NCI-H510A treated with DMSO at 0.1 percent for 48 hours (cell line): ENCODE measurements at regions not wholly inside any gene's neighbourhood (a gene's known extent, or its start where the extent isn't known, plus 50 kb on each side); places are given as distances from the start of the nearest gene placed in this dataset.
"Not testable (repeated sequence)": the region's sequence is repeated elsewhere in the genome, so short reads cannot be mapped to it uniquely, and the experiment has no call there.

Source experiments
- DNase-seq: peaks from one replicate; lab custom pipeline; 2025; lab: John Stamatoyannopoulos, UW

DNA sequence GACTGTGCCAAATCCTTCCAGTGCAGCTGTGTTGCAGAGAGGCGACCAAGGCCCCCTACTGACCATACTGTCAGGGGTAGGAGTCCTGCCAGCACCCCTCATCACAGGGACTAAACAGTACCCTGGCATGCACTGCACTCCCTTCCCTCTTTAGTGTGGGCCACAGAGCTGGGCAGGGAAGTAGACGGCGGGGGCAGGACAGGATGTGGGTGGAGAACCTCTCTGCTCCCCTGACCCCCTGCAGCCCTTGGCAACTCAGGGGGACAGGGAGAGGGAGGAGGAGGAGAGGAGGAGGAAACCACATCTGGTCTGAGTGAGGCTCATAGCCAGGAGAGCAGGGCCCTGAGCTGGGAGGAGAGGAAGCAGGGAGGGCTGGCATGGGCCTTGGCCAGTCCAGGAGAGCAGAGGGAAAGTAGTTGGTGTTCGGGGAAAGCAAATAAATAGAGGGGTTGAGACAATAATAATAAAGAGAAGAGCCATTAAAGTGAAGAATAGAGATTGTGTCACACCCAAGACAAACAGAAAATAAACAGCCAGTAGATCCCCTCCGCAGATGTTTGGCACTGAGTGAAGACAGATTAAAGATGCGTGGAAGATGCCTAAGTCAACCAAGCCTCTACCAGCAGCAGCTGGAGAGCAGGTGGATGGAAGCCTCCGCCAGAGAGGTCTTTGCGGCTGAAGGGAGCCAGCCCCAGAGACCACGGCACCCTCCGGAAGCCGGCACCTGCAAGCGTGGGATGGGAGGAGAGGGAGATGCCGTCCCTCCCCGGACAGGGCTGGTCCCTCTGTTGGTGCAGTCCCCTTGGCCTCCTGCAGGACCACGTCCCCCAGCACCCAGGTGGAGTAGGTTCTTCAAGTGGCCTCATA lies 61.5 kb downstream of the RPUSD4 start:
- DNase-seq, result peak; percentile 58

DNA sequence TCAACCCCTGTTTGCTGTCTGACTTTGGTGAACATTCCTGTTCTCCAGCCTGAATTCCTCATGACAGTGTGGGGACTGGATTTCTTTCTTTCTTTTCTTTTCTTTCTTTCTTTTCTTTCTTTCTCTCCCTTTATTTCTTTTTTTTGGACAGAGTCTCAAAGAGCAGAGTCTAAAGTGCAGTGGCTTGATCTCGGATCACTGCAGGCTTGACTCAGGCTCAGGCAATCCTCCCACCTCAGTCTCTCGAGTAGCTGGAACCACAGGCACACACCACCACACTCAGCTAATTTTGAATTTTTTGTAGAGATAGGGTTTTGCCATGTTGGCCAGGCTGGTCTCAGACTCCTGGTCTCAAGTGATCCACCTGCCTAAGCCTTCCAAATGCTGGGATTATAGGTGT lies 63.1 kb downstream of the RPUSD4 start:
- DNase-seq, result no peak

DNA sequence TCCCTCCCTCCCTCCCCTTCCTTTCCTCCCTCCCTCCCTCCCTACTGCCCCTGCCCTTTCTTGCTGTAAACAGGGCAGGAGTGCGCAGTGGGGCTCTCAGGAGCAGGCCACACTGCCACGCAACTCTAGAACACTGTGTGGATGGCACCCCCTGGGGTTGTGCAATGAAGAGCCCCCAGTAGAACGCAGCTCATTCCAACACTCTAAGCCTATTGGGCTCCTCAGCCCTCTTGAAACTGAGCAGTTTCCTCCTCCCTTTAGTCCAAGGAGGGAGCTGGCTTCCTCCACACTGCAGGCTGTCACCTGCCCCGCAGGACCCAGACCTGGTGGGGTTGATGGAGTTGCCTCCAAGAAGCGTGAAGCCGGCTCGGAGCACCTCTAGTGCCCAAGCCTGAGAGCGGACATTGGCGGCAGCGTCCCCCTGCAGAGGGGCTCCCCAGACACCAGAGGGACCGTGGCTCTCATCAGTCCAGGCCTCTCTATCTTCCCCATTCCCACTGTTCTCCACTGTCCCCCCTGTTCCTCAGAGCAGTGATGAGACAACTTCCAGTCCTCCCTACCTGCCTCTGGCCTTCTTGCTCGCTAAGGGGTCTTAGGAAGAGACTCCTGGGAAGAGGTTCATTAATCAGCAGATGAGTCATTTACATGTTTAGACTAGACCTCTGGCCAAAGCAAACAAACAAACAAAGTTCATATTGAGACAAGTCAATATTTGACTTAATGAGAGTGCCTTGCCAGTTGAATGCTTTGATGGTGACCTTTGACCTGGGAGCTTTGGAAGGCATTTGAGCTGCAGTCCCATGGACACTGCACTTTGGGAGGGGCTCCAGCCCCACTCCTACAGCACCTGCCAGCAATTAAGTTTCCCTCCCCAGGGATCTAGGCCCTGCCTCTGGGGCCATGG lies 64.0 kb downstream of the RPUSD4 start:
- no peak for DNase-seq

DNA sequence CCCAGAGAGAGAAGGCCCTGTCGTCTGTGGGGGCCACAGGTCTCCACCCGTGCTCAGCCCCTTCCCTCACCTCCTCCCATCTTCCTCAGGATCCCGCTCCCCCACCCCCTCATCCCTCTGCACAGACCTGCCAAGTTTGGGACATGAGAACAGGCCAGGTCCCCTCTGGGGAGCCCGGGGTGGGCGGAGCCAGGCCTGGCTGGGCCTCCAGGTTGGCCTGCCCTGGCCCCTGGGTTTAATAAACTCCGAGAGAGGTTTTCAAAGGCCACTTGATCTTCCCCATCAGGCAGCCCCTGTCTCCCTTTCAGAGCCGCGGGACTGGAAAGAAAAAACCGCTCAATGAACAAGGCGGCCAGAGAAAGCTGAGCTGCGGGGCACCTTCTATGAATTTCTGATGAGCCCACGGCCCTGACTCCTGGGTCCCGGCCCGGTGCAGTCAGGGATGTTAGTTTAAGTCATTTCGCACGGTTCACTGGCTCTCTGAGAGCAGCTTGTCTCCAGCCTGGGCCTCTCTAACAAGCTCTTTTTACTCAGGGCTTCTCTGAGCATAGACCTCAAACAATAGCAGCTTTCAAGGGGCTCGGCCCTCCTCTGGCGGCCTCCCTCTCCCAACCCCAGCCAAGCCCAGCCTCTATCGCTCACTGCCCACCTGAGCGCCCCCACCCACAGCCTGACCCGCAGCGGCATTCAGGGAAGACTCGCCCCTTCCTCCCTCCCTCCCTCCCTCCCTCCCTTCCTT lies 64.8 kb downstream of the RPUSD4 start:
- DNase-seq, result peak; percentile 99

DNA sequence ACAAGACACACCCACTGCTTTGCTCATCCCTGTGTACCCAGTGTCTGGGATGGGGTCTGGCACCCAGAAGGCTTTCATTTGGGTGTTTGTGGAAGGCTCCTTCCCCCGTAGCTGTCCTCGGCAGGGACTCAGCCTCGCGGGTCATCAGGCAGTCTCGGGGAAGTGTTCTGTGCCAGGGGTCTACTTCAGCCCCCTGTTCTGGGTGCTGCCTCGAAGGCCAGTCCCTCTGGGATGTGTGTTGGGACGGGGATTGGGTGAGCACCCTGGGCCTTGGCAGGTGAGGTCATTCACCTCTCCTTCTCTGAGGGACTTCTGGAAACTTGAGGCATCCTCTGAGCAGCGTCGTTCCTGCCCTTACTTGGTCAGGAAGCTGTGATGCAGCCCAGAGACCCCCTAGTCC lies 65.5 kb downstream of the RPUSD4 start:
- DNase-seq, result no peak

DNA sequence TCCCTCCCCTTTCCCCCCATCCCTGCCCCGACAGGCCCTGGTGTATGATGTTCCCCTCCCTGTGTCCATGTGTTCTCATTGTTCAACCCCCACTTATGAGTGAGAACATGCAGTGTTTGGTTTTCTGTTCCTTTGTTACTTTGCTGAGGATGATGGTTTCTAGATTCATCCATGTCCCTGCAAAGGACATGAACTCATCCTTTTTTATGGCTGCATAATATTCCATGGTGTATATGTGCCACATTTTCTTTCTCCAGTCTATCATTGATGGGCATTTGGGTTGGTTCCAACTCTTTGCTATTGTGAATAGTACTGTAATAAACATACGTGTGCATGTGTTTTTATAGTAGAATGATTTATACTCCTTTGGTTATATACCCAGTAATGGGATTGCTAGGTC lies 68.0 kb downstream of the RPUSD4 start:
- DNase-seq, result not testable (repeated sequence)

DNA sequence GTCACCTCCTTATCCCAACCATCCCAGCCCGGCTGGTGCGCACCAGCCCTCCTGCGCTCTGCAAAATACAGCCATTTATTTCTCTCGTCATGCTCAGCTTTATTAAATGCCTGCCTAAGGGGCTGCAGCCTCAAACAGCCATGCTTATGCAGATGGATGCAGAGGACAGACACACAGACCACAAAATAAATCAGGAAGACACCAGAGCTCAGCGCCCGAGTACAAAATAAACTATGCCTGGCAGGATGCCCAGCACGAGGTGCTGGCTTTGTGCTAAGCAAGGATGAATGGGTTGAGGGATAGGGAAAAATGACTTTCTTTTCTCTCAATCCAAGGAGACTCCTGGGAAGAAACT lies 70.5 kb downstream of the RPUSD4 start:
- DNase-seq, result peak; percentile 79

DNA sequence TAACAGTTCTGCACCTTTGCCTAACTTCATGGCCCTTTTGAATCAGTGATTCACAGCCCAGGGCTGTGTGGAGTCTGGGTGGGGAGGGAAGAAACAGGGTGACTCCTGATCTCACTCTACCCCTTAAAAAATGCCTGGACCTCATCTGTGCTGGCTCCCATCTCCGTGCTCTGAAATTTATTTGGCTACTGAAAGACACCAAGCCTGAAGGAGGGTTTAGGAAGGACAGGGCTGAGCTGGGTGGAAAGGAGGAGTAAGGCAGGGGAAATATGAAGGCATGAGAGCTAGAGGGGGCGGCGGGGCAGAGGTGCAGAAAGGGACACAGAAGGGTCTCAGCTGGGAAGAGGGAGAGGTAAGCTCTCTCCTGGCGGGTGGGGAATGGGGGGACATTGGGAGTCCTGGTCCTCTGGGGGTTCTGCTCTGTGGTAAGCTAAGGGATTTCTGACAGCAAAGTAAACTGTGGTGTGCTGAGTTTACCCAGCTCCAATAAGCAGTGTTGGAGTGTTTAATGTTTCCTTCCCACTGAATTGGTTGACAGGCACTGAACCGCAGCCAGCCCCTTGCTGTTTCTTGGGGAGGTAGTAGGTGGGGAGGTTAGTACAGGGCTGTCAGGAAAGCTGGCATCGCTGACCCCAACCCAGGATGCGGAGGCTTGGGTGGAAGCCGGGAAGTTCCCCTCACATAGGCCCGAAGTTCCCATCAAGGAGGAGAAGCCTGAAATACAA lies 71.1 kb downstream of the RPUSD4 start:
- peak; percentile 69 for DNase-seq

DNA sequence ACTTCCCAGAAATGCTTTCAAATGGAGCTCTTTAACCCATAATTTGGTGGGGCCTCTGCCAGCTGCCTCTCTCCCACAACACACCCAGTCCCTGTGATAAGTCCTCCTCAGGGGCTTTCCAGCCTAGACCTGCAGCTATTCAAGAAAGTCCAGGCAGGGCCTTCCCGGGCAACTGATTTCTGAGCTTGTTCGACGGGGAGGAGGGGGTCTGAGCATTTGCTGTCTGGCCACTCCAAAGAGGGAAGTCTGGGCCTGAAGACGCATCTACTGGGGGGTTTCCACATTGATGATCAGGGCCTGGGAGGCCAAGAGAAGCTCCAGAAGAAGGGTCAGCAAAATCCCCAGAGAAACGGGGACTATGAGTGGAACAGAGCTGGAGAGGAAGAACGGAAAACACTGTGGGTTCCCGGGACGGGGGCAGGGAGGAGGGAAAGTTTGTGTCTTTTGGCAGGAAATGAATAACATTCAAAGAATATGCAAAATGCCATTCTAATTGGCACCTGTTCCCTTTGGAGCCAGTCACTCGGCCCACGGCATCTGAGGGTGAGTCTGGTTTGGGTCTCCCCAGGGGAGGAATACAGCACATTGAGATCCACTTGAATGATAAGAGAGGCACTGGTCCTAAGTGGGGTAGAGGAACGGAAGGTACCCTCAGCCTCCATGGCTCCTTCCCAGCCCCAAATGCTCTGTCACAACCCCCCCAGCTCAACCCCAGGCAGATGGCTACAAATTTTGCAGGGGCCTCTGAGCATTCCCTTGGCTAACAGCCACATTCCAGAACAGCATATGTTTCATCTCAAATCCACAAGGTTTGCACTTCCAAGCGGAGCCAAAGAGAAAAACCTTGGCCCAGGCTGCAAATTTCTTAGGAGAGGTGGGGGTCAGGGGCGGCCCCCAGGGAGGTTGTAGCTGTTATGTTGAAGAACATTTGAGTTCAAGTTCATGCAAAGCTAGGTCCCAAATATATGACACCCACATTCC lies 72.0 kb downstream of the RPUSD4 start:
- DNase-seq, result no peak

DNA sequence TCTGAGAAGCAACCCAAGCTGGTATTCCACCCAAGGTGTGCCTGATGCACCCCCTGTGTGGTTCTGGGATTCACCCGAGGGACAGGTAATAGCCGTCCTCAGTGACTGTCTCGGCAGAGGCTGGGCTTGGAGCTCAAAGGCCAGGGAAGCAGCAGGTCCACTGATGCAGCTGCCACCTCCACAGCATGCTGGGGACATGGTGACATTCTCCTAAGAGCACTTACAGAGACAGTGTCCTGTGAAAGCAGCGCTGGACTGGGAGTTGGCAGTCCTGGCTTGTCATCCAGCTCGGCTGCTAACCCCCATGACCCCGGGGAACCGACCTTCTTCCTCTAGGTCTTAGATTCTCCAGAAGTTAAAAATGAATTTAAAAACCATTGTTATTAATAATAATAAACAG lies 72.8 kb downstream of the RPUSD4 start:
- no peak for DNase-seq

DNA sequence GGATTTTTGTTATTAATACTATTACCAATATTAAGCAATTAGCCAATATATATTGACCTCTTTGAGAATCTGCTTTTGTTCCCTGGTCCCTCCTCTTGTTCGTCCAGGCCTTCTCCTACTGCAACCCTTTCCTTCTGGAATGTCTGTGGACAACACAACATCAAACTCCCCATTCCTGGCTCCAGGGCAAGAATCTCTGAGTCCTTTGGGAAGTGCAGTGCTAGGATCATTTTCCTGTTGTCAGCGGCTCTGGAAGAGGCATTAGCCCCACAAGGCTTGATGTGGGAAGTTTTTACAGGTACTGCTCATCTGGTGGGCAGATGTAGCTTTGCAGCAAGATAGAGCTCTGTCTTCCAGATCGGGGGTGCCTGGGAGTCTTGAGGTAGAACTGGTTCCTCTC lies 74.3 kb downstream of the RPUSD4 start:
- no peak for DNase-seq

DNA sequence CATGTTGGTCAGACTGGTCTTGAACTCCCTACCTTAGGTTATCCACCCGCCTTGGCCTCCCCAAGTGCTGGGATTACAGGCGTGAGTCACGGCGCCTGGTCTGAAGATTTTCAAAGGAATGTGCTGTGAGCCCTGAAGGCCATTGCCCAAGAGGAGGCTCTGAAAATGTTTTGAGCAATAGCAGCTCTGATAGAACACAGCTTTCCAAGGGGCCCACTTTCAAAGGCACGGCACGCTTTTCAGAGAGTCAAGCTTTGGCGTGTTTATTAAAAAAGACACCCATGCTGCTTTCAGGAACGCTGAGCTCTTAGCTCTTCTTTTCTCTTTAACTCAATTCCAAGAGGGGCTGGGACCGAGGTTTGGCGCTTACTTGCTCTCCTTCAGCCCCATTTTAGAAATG lies 73.8 kb upstream of the CDON start:
- no peak for DNase-seq

DNA sequence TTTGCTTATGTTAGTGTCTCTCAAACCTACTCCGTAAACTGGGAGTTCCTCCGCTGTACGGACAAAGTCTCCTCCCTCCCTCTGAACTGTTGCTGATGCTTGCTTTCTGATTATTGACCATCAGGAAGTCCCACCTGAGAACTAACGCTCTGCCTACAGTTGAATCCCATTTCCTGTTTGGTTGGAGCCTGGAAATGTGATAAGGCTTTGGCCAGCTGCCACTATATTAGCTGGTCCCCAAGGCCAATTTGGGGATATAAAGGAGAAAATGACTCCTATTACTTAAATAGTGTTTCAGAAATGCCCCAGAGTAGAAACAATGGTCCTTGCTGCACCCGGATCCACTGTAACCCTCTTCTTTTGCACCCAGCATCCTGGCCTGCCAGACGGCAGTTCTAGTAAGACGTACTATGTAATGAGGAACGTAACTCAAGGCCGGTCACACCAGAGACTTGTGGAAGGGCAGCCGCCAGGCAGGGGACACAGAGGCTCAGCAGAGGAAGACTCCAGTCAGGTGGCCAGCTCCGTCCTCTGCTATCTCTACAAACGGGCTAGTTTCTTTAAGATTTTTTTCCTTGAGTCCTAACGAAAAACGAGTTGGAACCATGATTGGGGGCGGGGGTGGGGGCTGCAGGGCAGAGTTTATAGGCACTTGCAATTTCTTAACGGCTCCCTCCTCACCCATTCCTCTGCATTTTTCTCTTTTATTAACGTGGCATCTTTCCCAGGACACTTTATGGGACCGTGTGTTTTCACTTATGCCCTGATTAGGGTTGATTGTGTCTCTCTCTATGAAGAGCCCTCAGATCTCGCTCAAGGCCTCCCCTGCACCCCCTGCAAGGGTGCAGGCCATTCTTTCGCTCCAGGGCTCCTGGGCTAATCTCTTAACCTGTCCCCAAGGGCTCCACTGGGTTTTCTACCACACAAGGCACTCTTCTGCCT lies 72.8 kb upstream of the CDON start:
- no peak for DNase-seq

DNA sequence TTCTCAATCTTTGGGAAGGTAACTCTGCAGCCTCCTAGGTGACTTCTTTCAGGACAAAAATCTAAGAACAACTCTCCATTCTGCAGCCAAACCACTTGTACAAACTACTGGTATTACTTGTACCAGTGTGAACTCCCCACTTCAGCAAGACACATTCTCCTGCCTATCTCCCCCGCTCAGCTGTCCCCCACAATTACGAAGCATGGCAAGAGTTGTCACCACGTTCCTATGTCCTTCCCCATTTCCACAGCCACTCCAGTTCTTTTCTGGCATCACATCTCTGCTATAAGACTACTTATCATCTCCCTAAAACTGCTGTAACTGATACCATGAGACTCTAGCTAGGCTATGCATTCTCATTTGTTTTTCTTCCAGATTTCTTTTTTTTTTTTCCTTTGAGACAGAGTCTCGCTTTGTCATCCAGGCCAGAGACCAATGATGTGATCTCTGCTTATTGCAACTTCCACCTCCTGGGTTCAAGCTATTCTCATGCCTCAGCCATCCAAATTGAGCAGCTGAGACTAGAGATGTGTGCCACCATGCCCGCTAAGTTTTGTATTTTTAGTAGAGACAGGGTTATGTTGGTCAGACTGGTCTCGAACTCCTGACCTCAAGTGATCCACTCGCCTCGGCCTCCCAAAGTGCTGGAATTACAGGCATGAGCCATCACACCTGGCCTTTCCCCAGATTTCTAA lies 71.9 kb upstream of the CDON start:
- no peak for DNase-seq

DNA sequence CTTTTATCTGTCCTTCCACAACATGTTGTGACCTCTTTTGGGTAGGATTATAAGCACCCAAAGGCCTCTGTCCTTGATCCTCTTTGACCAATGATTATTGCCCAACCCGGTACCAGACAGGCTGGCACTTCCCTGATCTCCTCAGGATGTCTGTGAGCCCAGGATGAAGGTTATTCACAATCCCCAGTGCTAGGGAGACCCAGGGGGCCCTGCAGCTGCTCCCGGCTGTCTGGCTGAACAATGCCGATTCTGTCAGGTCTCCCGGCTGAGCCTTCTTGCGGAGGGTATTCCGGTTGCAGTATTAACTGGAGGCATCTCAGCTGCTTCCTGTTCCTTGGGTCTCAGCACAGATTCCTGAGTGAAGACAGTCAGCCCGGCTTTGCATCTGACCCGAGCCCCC lies 71.2 kb upstream of the CDON start:
- no peak for DNase-seq

DNA sequence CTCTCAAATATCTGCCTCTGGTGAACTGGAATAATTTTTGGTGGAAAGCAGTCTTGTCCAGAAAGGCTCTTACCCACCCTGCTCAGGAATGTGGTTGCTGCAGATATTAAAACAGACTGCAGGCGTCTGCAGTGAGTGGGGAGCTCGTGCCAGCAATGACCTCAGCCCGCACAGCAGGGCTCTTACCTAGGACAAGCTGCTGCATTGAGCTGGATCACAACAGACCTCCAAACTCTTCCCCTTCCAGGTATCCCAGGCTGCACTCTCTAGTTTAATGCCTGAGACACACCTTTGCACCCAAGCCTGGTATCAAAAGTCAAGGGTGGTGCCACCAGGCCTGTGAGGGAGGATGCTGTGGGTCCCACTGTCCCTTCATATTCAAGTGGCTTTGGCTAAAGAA lies 69.7 kb upstream of the CDON start:
- DNase-seq, result peak; percentile 29

DNA sequence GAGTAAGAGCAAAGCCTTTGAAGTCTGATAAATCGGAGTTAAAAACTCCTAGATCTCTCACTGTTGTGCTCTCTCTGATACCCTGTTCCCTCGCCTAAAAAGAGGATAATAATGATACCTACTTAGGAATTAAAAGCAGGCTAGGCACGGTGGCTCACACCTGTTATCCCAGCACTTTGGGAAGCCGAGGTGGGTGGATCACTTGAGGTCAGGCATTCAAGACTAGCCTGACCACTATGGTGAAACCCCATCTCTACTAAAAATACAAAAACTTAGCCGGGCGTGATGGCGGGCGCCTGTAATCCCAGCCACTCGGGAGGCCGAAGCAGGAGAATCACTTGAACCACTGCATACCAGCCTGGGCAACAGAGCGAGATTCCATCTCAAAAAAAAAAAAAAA lies 68.1 kb upstream of the CDON start:
- DNase-seq, result peak; percentile 72

DNA sequence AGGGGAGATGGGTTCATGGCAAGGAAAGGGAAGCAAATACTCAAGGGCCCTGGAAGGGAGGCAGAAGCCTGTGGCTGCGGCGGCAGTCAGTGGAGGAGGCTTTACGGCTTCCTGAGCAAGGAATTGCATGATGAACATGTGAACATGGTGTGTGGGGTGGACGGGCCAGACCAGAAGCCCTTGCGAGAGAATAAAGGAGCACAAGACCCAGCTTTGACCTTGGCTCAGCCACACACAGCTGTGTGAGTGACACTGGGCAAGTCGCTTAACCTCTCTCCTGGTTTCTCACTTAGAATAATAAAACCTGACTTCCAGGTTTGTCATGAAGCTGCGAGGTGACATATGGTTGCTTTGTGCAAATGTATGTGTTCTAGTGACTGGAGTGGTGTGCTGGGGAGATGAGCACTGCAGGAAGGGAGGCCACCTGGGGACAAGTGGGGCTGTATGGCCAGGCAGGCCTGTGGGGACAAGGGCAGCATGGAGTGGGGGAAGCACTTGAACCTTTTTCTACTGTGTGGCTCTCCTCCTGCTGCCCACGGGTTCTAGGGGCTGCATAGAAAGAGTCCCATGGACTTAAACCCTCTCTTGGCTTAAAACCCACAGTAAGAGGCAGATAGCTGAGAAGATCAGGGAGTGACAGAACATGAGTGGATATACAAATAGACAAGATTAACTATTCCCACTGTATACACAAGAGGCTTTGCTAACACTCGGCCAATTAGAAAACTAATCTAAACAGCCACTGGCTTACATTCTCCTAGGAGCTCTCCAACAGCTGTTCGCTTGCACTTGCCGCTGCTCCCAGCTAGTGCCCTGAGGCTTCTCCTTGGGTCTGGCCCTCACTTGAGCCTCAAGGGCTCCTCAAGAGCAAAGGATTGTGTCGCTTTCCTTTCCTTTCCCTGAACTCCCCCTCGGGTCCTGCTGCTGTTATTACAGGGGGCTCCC lies 67.3 kb upstream of the CDON start:
- peak; percentile 90 for DNase-seq
